Central memory CD8-positive, alpha-beta T cell (primary cell): ENCODE measurements at regions not wholly inside any gene's neighbourhood (a gene's known extent, or its start where the extent isn't known, plus 50 kb on each side); places are given as distances from the start of the nearest gene placed in this dataset.

Experiments
- ATAC-seq: fragments of 150-1000 bp; cut with Tn5 transposase; replicated peaks from 2 replicates; pipeline ENCODE4 v1.10.0; 2022; ENCODE audit warnings: mild to moderate bottlenecking, moderate FRiP score, moderate number of reproducible peaks; ENCODE audit not compliant: poor library complexity, severe bottlenecking; ENCODE audit errors: extremely low read depth
- DNase-seq, 2 donors: peaks; one replicate each; pipeline ENCODE4 v3.0.0; 2021; ENCODE audit warnings: low spot score in 2 of 2
- H3K27ac Mint-ChIP-seq: one replicate; pipeline ENCODE4 v1.8.0; 2022; ENCODE audit warnings: low read depth, mild to moderate bottlenecking, moderate library complexity, mixed read lengths
- H3K27me3 Mint-ChIP-seq: one replicate; pipeline ENCODE4 v1.8.0; 2022; ENCODE audit warnings: mixed read lengths
- H3K36me3 Mint-ChIP-seq: one replicate; pipeline ENCODE4 v1.8.0; 2022; ENCODE audit warnings: mild to moderate bottlenecking, moderate library complexity, mixed read lengths; ENCODE audit not compliant: insufficient read depth
- H3K4me1 Mint-ChIP-seq: one replicate; pipeline ENCODE4 v1.8.0; 2022; ENCODE audit warnings: mixed read lengths
- H3K4me3 Mint-ChIP-seq: one replicate; pipeline ENCODE4 v1.8.0; 2022; ENCODE audit warnings: mild to moderate bottlenecking, moderate library complexity, mixed read lengths
- H3K9me3 Mint-ChIP-seq: one replicate; pipeline ENCODE4 v1.8.0; 2022; ENCODE audit warnings: mixed read lengths

DNA sequence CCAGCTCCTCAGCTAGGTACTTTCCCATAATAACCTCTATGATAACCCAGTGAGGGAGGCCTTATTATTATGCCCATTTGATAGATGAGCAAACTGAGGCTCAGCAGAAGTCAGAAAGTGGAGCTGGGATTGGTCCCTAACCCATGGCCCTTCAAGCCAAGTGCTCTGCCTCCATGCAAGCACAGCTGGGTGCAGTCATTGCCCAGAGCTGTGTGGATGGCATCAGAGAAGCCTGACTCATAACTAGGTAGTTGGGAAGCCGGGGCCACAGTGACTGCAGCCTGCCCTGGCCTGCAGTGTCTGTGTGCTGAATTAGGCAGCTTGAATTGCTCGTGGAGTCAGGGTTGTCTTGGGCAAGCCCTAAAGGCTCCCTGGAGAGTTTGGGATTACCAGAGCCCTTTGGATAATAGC is 89.9 kb upstream of the SLC2A1 start:
- Mint-ChIP-seq H3K9me3 (no peaks in the 10 kb centered on the region), H3K27me3 (no peaks in the 10 kb centered on the region), H3K4me1 (no peaks in the 10 kb centered on the region), H3K4me3 (no peak overlapping the region), H3K36me3 (no peaks in the 10 kb centered on the region), H3K27ac (peak overlapping the region; percentile 2)
- no peak for ATAC-seq
- DNase-seq, result no peak

DNA sequence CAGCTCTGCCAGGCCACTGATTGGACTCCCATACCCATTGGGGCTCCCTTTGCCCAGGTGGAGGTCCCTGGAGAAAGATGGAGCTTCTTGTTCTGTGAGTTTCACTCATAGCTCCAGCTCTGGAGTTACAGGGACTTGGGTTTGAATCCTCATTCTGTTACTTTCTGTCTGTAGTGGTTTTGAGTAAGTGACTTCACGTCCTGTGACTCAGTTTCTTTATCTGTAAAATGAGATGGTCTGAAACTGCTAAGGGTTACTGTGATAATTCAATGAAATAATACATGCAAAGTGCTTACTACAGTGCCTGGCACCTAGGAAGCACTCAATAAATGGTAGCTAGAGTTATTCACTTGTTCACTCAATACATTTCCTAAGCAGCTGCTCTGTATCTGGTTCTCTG is 88.5 kb upstream of the SLC2A1 start:
- H3K36me3 Mint-ChIP-seq, result no peaks in the 10 kb centered on the region
- H3K27ac Mint-ChIP-seq, result no peak overlapping the region
- DNase-seq (no peak), ATAC-seq (no peak)
- no peaks in the 10 kb centered on the region for H3K4me1 Mint-ChIP-seq
- H3K4me3 Mint-ChIP-seq, result no peak overlapping the region
- no peaks in the 10 kb centered on the region for H3K27me3 Mint-ChIP-seq
- no peaks in the 10 kb centered on the region for H3K9me3 Mint-ChIP-seq

DNA sequence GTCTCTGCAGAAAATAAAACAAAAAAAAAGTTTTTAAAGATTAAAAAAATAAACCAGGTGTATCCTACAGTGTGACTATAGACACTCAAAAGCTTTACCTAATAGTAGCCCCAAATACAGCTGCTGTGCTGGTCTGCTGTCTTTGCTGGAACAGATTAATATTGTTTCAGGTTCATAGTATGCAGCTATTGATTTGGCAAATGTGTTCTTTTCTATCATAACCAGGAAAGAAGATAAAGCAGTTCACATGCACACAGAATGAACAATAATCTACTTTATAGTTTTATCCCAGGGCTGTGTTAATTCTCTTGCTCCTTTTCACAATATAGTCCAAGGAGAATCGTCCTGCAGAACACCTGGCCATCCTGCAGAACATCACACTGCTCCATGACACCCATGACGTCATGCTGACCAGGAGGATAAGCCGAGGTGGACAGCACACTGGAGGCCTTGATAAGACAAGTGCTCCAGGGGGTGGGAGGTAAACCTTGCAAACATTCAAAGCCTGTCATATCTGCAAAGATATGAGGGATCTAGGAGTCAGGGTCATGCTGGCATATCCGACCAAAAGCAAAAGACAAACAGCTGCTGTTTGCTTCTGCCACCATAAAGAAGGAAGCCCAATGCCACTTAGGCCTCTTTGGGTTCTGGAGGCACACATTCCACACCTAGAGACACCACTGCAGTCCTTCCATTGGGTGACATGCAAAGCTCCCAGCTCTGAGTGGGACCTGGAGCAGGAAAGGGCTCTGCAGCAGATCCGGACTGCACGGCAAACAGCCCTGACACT is 86.1 kb upstream of the SLC2A1 start:
- ATAC-seq, result no peak
- no peak overlapping the region for H3K27ac Mint-ChIP-seq
- no peaks in the 10 kb centered on the region for H3K27me3 Mint-ChIP-seq
- H3K36me3 Mint-ChIP-seq, result no peaks in the 10 kb centered on the region
- H3K4me1 Mint-ChIP-seq, result no peaks in the 10 kb centered on the region
- no peak for DNase-seq
- H3K4me3 Mint-ChIP-seq, result no peak overlapping the region
- no peaks in the 10 kb centered on the region for H3K9me3 Mint-ChIP-seq

DNA sequence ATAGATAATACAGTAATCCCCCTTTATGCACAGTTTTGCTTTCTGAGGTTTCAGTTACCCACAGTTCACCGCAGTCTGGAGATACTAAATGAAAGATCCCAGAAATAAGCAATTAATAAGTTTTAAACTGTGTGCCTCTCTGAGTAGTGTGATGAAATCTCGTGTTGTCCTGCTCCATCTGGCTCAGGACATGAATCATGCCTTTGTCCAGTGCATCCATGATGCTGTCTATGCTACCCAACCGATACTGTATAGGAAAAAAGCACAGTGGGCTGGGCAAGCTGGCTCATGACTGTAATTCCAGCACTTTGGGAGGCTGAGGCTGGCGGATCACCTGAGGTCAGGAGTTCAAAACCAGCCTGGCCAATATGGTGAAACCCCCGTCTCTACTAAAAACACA is 85.0 kb upstream of the SLC2A1 start:
- Mint-ChIP-seq H3K9me3 (no peaks in the 10 kb centered on the region), H3K4me3 (no peak overlapping the region), H3K4me1 (no peaks in the 10 kb centered on the region), H3K27ac (no peak overlapping the region), H3K36me3 (no peaks in the 10 kb centered on the region), H3K27me3 (no peaks in the 10 kb centered on the region)
- DNase-seq (no peak), ATAC-seq (no peak)

DNA sequence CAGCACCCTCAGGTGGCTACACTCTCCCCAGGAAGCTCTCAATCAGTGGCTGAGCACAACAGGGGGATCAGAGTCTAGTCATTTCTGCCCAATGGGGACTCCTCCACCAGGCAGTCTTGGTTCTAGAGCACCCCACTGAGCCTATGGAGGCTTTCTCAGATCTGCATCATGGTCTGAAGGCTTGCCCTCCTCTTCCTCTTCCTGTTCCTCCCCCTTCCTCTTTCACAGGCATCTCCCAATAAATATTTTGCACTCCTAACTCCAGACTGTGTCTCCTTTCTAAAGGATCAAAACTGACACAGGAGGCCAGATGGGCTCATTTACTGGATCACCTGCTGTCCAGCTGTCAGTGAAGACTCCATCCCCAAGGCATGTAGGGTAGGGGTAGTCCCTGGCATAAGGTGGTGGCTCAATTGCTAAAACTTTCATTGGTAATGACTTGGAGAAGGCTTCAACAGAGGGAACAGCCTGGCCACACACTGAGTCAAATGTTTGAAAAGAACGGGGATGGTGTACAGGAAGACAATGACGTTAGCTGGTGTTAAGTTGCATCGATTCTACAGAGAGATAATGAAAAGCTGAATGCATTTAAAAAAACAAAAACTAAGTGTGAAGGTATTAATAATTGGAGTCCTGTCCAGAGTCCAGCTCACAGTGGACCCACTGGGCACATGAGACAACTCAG is 84.2 kb upstream of the SLC2A1 start:
- H3K27ac Mint-ChIP-seq, result no peak overlapping the region
- no peaks in the 10 kb centered on the region for H3K36me3 Mint-ChIP-seq
- H3K4me3 Mint-ChIP-seq, result no peak overlapping the region
- no peaks in the 10 kb centered on the region for H3K27me3 Mint-ChIP-seq
- no peaks in the 10 kb centered on the region for H3K9me3 Mint-ChIP-seq
- H3K4me1 Mint-ChIP-seq, result no peaks in the 10 kb centered on the region
- ATAC-seq (no peak), DNase-seq (no peak)

DNA sequence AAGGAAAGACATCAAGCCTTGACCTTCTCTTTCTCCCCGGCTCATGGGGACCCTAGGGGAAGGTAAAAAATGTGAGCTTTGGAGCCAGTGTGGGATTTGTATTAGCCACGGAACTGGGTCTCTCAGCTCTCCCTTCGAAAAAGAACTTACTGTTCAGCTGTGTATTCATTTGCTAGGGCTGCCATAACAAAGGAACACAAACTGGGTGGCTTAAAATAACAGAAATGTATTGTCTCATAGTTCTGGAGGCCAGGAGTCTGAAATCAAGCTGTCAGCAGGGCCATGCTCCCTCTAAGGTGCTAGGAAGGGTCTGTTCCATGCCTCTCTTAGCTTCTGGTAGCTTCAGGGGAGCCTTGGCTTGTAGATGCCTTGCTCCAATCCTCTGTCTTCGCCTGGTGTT is 83.5 kb upstream of the SLC2A1 start:
- H3K27me3 Mint-ChIP-seq, result no peaks in the 10 kb centered on the region
- H3K9me3 Mint-ChIP-seq, result no peaks in the 10 kb centered on the region
- H3K36me3 Mint-ChIP-seq, result no peaks in the 10 kb centered on the region
- no peak for DNase-seq
- no peak overlapping the region for H3K4me3 Mint-ChIP-seq
- peaks cover 7% of the 10 kb centered on the region for H3K4me1 Mint-ChIP-seq
- ATAC-seq, result no peak
- H3K27ac Mint-ChIP-seq, result no peak overlapping the region

GRCh38 chr1:43041591-43041990 is 82.9 kb upstream of the SLC2A1 start:
- DNase-seq, result no peak
- Mint-ChIP-seq H3K4me1 (peaks cover 12% of the 10 kb centered on the region), H3K27ac (no peak overlapping the region)

GRCh38 chr1:43039228-43040055 is 80.8 kb upstream of the SLC2A1 start:
- no peak overlapping the region for H3K4me3 Mint-ChIP-seq
- no peak for DNase-seq

More at GRCh38 chr1:43041591-43041990, 82.9 kb upstream of the SLC2A1 start:
- no peak overlapping the region for H3K4me3 Mint-ChIP-seq
- ATAC-seq, result no peak
- no peaks in the 10 kb centered on the region for H3K36me3 Mint-ChIP-seq
- H3K27me3 Mint-ChIP-seq, result no peaks in the 10 kb centered on the region
- H3K9me3 Mint-ChIP-seq, result no peaks in the 10 kb centered on the region

GRCh38 chr1:43038232-43038935 is 79.7 kb upstream of the SLC2A1 start:
- ATAC-seq (no peak), DNase-seq (no peak)
- no peak overlapping the region for H3K4me3 Mint-ChIP-seq
- H3K36me3 Mint-ChIP-seq, result no peaks in the 10 kb centered on the region
- peaks cover 25% of the 10 kb centered on the region for H3K4me1 Mint-ChIP-seq
- H3K27me3 Mint-ChIP-seq, result no peaks in the 10 kb centered on the region
- H3K9me3 Mint-ChIP-seq, result no peaks in the 10 kb centered on the region
- no peak overlapping the region for H3K27ac Mint-ChIP-seq

More at GRCh38 chr1:43039228-43040055, 80.8 kb upstream of the SLC2A1 start:
- no peak overlapping the region for H3K27ac Mint-ChIP-seq
- H3K9me3 Mint-ChIP-seq, result no peaks in the 10 kb centered on the region
- no peaks in the 10 kb centered on the region for H3K36me3 Mint-ChIP-seq
- H3K4me1 Mint-ChIP-seq, result peaks cover 21% of the 10 kb centered on the region
- no peak for ATAC-seq
- H3K27me3 Mint-ChIP-seq, result no peaks in the 10 kb centered on the region

DNA sequence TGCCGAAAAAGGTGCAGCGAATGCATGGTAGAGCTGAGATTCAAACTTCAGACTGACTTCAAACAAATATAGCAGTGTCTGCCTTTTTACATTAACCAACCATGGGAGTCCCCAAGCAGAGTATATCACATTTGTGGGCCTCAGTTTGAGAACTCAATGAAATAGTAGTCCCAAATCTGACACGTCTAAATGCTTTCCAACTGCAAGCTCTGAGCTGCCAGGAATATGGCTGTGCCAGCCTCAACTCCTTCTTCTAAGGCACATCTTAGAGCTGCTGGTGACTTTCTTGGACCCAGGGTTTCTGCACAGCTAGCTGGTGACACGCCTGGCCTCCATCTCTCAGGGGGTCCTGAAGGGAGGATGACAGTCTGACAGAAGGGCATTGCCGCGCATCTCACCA is 78.8 kb upstream of the SLC2A1 start:
- no peak overlapping the region for H3K4me3 Mint-ChIP-seq
- H3K36me3 Mint-ChIP-seq, result no peaks in the 10 kb centered on the region
- H3K27ac Mint-ChIP-seq, result no peak overlapping the region
- peak; percentile 43 for ATAC-seq
- H3K9me3 Mint-ChIP-seq, result no peaks in the 10 kb centered on the region
- H3K27me3 Mint-ChIP-seq, result no peaks in the 10 kb centered on the region
- no peak for DNase-seq
- H3K4me1 Mint-ChIP-seq, result peaks cover 25% of the 10 kb centered on the region

GRCh38 chr1:43036932-43037331 is 78.3 kb upstream of the SLC2A1 start:
- Mint-ChIP-seq H3K4me3 (no peak overlapping the region), H3K27ac (peak overlapping the region; percentile 2), H3K4me1 (peaks cover 25% of the 10 kb centered on the region), H3K9me3 (no peaks in the 10 kb centered on the region), H3K27me3 (no peaks in the 10 kb centered on the region), H3K36me3 (no peaks in the 10 kb centered on the region)
- DNase-seq (no peak), ATAC-seq (no peak)
